ENCODE measurements at regions not wholly inside any gene's neighbourhood (a gene's known extent, or its start where the extent isn't known, plus 50 kb on each side); places are given as distances from the start of the nearest gene placed in this dataset.

DNA sequence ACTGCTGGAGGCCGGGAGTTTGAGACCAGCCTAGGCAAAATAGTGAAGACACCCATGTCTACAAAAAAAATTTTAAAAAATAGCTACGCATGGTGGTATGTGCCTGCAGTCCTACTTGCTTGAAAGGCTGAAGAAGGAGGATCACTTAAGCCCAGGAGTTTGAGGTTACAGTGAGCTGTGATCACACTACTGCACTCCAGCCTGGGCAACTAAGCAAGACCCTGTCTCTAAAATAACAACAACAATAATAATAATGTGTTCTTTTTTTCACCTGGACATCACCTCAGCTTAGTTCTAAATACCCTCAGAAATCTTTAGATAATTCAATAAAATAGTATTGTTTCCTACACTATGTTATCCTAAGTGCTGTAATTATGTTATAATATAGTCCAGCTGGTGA lies 397.1 kb upstream of the ZNF804A start:
- H3K27ac ChIP-seq (ENCODE audit: low read length) = no peak overlapping the region
- WGBS (ENCODE audit: insufficient coverage, low lambda C conversion rate) = no CpG with 5 or more reads among the region's 2 CpGs
- no peak overlapping the region for H3K4me3 ChIP-seq (ENCODE audit: low read length)
- H3K36me3 ChIP-seq (ENCODE audit: control insufficient read depth, insufficient read depth, low read length) = no peaks in the 10 kb centered on the region
- H3K9me3 ChIP-seq (ENCODE audit: control insufficient read depth, low read depth, low read length) = no peaks in the 10 kb centered on the region
- H3K4me1 ChIP-seq (ENCODE audit: control insufficient read depth, insufficient read depth, low read length) = no peaks in the 10 kb centered on the region
- no peaks in the 10 kb centered on the region for H3K27me3 ChIP-seq (ENCODE audit: control insufficient read depth, insufficient read depth, low read length)
- no peak for DNase-seq

DNA sequence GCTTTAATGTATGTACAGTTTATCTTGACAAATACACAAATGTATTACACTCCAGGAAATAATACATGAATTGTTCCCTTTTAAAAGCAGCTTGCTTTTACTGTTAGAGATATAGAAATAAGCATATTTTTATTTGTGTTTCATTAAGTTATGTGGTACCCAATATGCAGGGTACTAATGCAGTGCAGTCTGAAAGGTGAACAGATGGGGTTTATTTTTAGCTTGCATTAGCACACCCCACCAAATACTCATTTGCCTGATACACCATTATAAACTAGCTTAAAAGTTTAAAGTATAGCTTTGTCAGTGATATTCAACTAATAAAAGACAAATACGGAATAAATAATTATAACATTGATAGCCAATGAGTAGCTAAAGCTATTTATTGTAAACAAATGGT lies 394.7 kb upstream of the ZNF804A start:
- H3K4me1 ChIP-seq (ENCODE audit: control insufficient read depth, insufficient read depth, low read length) = no peaks in the 10 kb centered on the region
- H3K9me3 ChIP-seq (ENCODE audit: control insufficient read depth, low read depth, low read length) = no peaks in the 10 kb centered on the region
- no peak for DNase-seq
- no peak overlapping the region for H3K27ac ChIP-seq (ENCODE audit: low read length)
- no peaks in the 10 kb centered on the region for H3K36me3 ChIP-seq (ENCODE audit: control insufficient read depth, insufficient read depth, low read length)
- 100% methylated on average over 1 of the region's 1 CpG for WGBS (ENCODE audit: insufficient coverage, low lambda C conversion rate)
- no peak overlapping the region for H3K4me3 ChIP-seq (ENCODE audit: low read length)
- no peaks in the 10 kb centered on the region for H3K27me3 ChIP-seq (ENCODE audit: control insufficient read depth, insufficient read depth, low read length)

DNA sequence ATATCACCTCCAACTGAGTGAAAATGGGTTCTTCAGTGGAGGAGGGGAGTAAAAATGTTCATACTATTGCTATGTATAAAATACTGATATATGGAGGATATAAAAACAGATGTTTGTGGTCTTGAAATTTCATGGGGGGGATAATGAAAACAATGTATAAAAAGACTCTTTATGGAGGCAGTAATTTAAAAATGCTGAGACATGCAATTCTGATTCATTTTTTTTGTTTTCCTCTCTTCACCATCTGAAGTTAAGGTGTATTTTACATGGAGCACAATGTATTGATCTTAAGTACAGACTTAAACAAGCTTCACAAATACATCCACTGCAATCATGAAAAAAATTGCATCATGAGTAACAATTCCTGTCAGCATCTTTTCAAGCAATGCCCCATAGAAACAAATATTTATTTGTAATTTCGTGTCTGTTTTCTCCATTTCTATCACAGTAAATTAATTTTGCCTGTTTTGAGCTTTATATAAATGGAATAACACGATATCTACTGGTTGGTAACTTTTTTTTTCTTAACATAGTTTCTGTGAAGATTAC lies 393.2 kb upstream of the ZNF804A start:
- Histone ChIP-seq H3K27me3 (ENCODE audit: control insufficient read depth, insufficient read depth, low read length) (no peaks in the 10 kb centered on the region), H3K27ac (ENCODE audit: low read length) (no peak overlapping the region), H3K36me3 (ENCODE audit: control insufficient read depth, insufficient read depth, low read length) (no peaks in the 10 kb centered on the region), H3K9me3 (ENCODE audit: control insufficient read depth, low read depth, low read length) (no peaks in the 10 kb centered on the region), H3K4me1 (ENCODE audit: control insufficient read depth, insufficient read depth, low read length) (no peaks in the 10 kb centered on the region), H3K4me3 (ENCODE audit: low read length) (no peak overlapping the region)
- 90% methylated on average over 2 of the region's 2 CpGs for WGBS (ENCODE audit: insufficient coverage, low lambda C conversion rate)
- DNase-seq = no peak

GRCh38 chr2:184206045-184206444 lies 392.3 kb upstream of the ZNF804A start:
- no peaks in the 10 kb centered on the region for H3K9me3 ChIP-seq (ENCODE audit: control insufficient read depth, low read depth, low read length)
- H3K4me1 ChIP-seq (ENCODE audit: control insufficient read depth, insufficient read depth, low read length) = no peaks in the 10 kb centered on the region
- H3K4me3 ChIP-seq (ENCODE audit: low read length) = no peak overlapping the region
- no peak for DNase-seq
- H3K27ac ChIP-seq (ENCODE audit: low read length) = no peak overlapping the region
- H3K36me3 ChIP-seq (ENCODE audit: control insufficient read depth, insufficient read depth, low read length) = no peaks in the 10 kb centered on the region
- WGBS (ENCODE audit: insufficient coverage, low lambda C conversion rate) = 90% methylated on average over 2 of the region's 2 CpGs
- no peaks in the 10 kb centered on the region for H3K27me3 ChIP-seq (ENCODE audit: control insufficient read depth, insufficient read depth, low read length)

- Histone ChIP-seq H3K27ac (ENCODE audit: low read length) (no peak overlapping the region), H3K4me3 (ENCODE audit: low read length) (no peak overlapping the region), H3K27me3 (ENCODE audit: control insufficient read depth, insufficient read depth, low read length) (no peaks in the 10 kb centered on the region), H3K36me3 (ENCODE audit: control insufficient read depth, insufficient read depth, low read length) (no peaks in the 10 kb centered on the region), H3K4me1 (ENCODE audit: control insufficient read depth, insufficient read depth, low read length) (no peaks in the 10 kb centered on the region), H3K9me3 (ENCODE audit: control insufficient read depth, low read depth, low read length) (no peaks in the 10 kb centered on the region)
- no peak for DNase-seq
- 93% methylated on average over 3 of the region's 3 CpGs for WGBS (ENCODE audit: insufficient coverage, low lambda C conversion rate)
Measured at GRCh38 chr2:184210329-184210728, 388.0 kb upstream of the ZNF804A start.

GRCh38 chr2:184215745-184216144 lies 382.6 kb upstream of the ZNF804A start:
- DNase-seq = no peak
- Histone ChIP-seq H3K4me1 (ENCODE audit: control insufficient read depth, insufficient read depth, low read length) (no peaks in the 10 kb centered on the region), H3K9me3 (ENCODE audit: control insufficient read depth, low read depth, low read length) (no peaks in the 10 kb centered on the region), H3K36me3 (ENCODE audit: control insufficient read depth, insufficient read depth, low read length) (no peaks in the 10 kb centered on the region), H3K27me3 (ENCODE audit: control insufficient read depth, insufficient read depth, low read length) (no peaks in the 10 kb centered on the region), H3K27ac (ENCODE audit: low read length) (no peak overlapping the region), H3K4me3 (ENCODE audit: low read length) (no peak overlapping the region)
- WGBS (ENCODE audit: insufficient coverage, low lambda C conversion rate) = 100% methylated on average over 1 of the region's 1 CpG

GRCh38 chr2:184256611-184257010 lies 341.7 kb upstream of the ZNF804A start:
- Histone ChIP-seq H3K36me3 (ENCODE audit: control insufficient read depth, insufficient read depth, low read length) (no peaks in the 10 kb centered on the region), H3K27me3 (ENCODE audit: control insufficient read depth, insufficient read depth, low read length) (no peaks in the 10 kb centered on the region), H3K4me1 (ENCODE audit: control insufficient read depth, insufficient read depth, low read length) (no peaks in the 10 kb centered on the region), H3K9me3 (ENCODE audit: control insufficient read depth, low read depth, low read length) (no peaks in the 10 kb centered on the region), H3K27ac (ENCODE audit: low read length) (no peak overlapping the region), H3K4me3 (ENCODE audit: low read length) (no peak overlapping the region)
- no CpG with 5 or more reads among the region's 1 CpG for WGBS (ENCODE audit: insufficient coverage, low lambda C conversion rate)
- DNase-seq = no peak

- H3K27me3 ChIP-seq (ENCODE audit: control insufficient read depth, insufficient read depth, low read length) = no peaks in the 10 kb centered on the region
- no peaks in the 10 kb centered on the region for H3K9me3 ChIP-seq (ENCODE audit: control insufficient read depth, low read depth, low read length)
- no peak overlapping the region for H3K27ac ChIP-seq (ENCODE audit: low read length)
- no peak for DNase-seq
- no peak overlapping the region for H3K4me3 ChIP-seq (ENCODE audit: low read length)
- no peaks in the 10 kb centered on the region for H3K36me3 ChIP-seq (ENCODE audit: control insufficient read depth, insufficient read depth, low read length)
- H3K4me1 ChIP-seq (ENCODE audit: control insufficient read depth, insufficient read depth, low read length) = no peaks in the 10 kb centered on the region
Measured at GRCh38 chr2:184261331-184261730, 337.0 kb upstream of the ZNF804A start.

GRCh38 chr2:184261818-184262217 lies 336.5 kb upstream of the ZNF804A start:
- H3K36me3 ChIP-seq (ENCODE audit: control insufficient read depth, insufficient read depth, low read length) = no peaks in the 10 kb centered on the region
- no peak overlapping the region for H3K27ac ChIP-seq (ENCODE audit: low read length)
- no peaks in the 10 kb centered on the region for H3K27me3 ChIP-seq (ENCODE audit: control insufficient read depth, insufficient read depth, low read length)
- H3K9me3 ChIP-seq (ENCODE audit: control insufficient read depth, low read depth, low read length) = no peaks in the 10 kb centered on the region
- no peak for DNase-seq
- no CpG with 5 or more reads among the region's 3 CpGs for WGBS (ENCODE audit: insufficient coverage, low lambda C conversion rate)
- H3K4me3 ChIP-seq (ENCODE audit: low read length) = no peak overlapping the region
- H3K4me1 ChIP-seq (ENCODE audit: control insufficient read depth, insufficient read depth, low read length) = no peaks in the 10 kb centered on the region

DNA sequence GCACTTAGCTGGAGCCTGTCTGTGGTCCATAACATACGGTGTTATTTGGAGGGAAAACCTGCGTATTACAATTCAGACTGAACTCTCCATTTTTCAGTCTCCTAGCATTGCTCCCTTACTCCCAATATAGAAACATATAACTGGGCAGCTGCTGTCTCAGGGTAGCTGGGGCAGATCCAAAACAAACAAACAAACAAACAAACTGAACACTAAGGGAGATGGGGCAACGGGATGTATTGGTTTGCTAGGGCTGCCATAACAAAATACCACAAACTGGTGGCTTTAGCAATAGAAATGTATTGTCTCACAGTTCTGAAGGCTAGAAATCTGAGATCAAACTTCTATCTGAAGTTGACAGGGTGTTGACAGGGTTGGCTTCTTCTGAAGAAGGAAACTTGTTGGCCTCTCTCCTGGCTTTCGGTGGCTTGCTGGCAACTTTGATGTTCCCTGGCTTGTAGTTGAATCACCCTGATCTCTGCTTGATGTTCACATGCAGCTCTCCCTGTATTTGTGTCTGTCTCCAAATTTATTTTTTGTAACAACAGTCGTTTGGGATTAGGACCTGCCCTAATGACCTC lies 329.3 kb upstream of the ZNF804A start:
- WGBS (ENCODE audit: insufficient coverage, low lambda C conversion rate) = 80% methylated on average over 1 of the region's 5 CpGs

GRCh38 chr2:184270660-184271059 lies 327.7 kb upstream of the ZNF804A start:
- WGBS (ENCODE audit: insufficient coverage, low lambda C conversion rate) = no CpG with 5 or more reads among the region's 5 CpGs
- no peaks in the 10 kb centered on the region for H3K27me3 ChIP-seq (ENCODE audit: control insufficient read depth, insufficient read depth, low read length)

More for the DNA sequence above, 329.3 kb upstream of the ZNF804A start:
- H3K27ac ChIP-seq (ENCODE audit: low read length) = no peak overlapping the region
- no peaks in the 10 kb centered on the region for H3K27me3 ChIP-seq (ENCODE audit: control insufficient read depth, insufficient read depth, low read length)
- H3K4me1 ChIP-seq (ENCODE audit: control insufficient read depth, insufficient read depth, low read length) = no peaks in the 10 kb centered on the region
- H3K4me3 ChIP-seq (ENCODE audit: low read length) = no peak overlapping the region
- no peaks in the 10 kb centered on the region for H3K9me3 ChIP-seq (ENCODE audit: control insufficient read depth, low read depth, low read length)
- no peaks in the 10 kb centered on the region for H3K36me3 ChIP-seq (ENCODE audit: control insufficient read depth, insufficient read depth, low read length)
- no peak for DNase-seq

More at GRCh38 chr2:184270660-184271059, 327.7 kb upstream of the ZNF804A start:
- H3K4me3 ChIP-seq (ENCODE audit: low read length) = no peak overlapping the region
- no peaks in the 10 kb centered on the region for H3K4me1 ChIP-seq (ENCODE audit: control insufficient read depth, insufficient read depth, low read length)
- no peaks in the 10 kb centered on the region for H3K36me3 ChIP-seq (ENCODE audit: control insufficient read depth, insufficient read depth, low read length)
- H3K9me3 ChIP-seq (ENCODE audit: control insufficient read depth, low read depth, low read length) = no peaks in the 10 kb centered on the region
- no peak for DNase-seq
- no peak overlapping the region for H3K27ac ChIP-seq (ENCODE audit: low read length)

All from large intestine (tissue), 3 donors.